ENCODE measurements at regions not wholly inside any gene's neighbourhood (a gene's known extent, or its start where the extent isn't known, plus 50 kb on each side); places are given as distances from the start of the nearest gene placed in this dataset.
"Not testable (repeated sequence)": the region's sequence is repeated elsewhere in the genome, so short reads cannot be mapped to it uniquely, and the experiment has no call there.

GRCh38 chr14:21781543-21781942 lies 107.9 kb upstream of the OR4E1 start:
- no peak for DNase-seq (ENCODE audit: low read depth)
- no peak overlapping the region for H3K4me3 ChIP-seq (ENCODE audit: control insufficient read depth, low read depth, low read length)
- TF ChIP-seq CTCF (IDR thresholded peaks at IDR 0.05; ENCODE audit: control insufficient read depth, insufficient read depth, low read depth, low read length, missing control alignments), result no peak

GRCh38 chr14:21780429-21781084 lies 106.9 kb upstream of the OR4E1 start:
- no peak for TF ChIP-seq CTCF (IDR thresholded peaks at IDR 0.05; ENCODE audit: control insufficient read depth, insufficient read depth, low read depth, low read length, missing control alignments)
- no peak for DNase-seq (ENCODE audit: low read depth)
- no peak overlapping the region for H3K4me3 ChIP-seq (ENCODE audit: control insufficient read depth, low read depth, low read length)

DNA sequence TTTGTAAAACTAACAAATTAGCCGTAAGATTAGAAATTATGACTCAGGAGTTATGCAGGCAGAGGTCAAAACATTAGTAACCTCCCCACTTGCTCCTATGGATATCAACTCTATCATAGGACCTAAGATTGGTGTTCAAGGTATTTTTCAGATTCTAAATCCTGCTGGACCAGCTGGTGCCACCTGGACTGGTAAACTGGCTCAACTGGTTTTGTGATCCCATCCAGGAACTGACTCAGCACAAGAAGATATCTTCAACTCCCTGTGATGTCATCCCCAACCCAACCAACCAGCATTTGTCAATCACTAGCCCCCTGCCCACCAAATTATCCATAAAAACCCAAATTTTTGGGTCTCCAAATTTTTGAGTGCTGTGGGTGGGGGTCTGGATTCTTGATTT lies 98.1 kb upstream of the OR4E1 start:
- H3K4me3 ChIP-seq (ENCODE audit: control insufficient read depth, low read depth, low read length), result no peak overlapping the region

DNA sequence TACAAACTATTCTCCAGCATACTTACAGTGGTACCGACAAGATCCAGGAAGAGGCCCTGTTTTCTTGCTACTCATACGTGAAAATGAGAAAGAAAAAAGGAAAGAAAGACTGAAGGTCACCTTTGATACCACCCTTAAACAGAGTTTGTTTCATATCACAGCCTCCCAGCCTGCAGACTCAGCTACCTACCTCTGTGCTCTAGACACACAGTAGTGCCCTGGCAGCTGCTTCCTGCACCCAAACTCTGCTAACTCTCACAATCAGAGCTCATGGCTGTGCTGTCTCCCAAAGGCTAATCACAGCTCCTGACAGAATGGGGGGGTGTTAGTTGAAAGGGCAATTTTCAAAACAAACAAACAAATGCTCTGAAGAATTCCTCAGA lies 95.2 kb upstream of the OR4E1 start:
- H3K4me3 ChIP-seq (ENCODE audit: control insufficient read depth, low read depth, low read length), result no peak overlapping the region
- no peak for TF ChIP-seq CTCF (IDR thresholded peaks at IDR 0.05; ENCODE audit: control insufficient read depth, insufficient read depth, low read depth, low read length, missing control alignments)
- no peak for DNase-seq (ENCODE audit: low read depth)

More for the DNA sequence above, 98.1 kb upstream of the OR4E1 start:
- no peak for DNase-seq (ENCODE audit: low read depth)
- no peak for TF ChIP-seq CTCF (IDR thresholded peaks at IDR 0.05; ENCODE audit: control insufficient read depth, insufficient read depth, low read depth, low read length, missing control alignments)

GRCh38 chr14:21768116-21768874 lies 94.7 kb upstream of the OR4E1 start:
- DNase-seq (ENCODE audit: low read depth), result no peak
- TF ChIP-seq CTCF (IDR thresholded peaks at IDR 0.05; ENCODE audit: control insufficient read depth, insufficient read depth, low read depth, low read length, missing control alignments), result no peak
- no peak overlapping the region for H3K4me3 ChIP-seq (ENCODE audit: control insufficient read depth, low read depth, low read length)

DNA sequence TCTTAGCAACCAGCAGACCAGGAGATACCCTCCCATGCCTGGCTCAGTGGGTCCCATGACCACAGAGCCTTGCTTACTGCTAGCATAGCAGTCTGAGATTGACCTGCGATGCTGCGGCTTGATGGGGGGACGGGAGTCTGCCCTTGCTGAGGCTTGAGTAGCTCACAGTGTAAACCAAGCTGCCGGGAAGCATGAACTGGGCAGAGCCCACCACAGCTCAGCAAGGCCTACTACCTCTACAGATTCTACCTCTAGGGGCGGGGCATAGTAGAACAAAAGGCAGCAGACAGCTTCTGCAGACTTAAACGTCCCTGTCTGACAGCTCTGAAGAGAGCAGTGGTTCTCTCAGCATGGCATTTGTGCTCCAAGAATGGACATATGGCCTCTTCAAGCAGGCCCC lies 86.7 kb upstream of the OR4E1 start:
- not testable (repeated sequence) for DNase-seq (ENCODE audit: low read depth); H3K4me3 ChIP-seq (ENCODE audit: control insufficient read depth, low read depth, low read length)

- TF ChIP-seq CTCF (IDR thresholded peaks at IDR 0.05; ENCODE audit: control insufficient read depth, insufficient read depth, low read depth, low read length, missing control alignments), result no peak
- no peak for DNase-seq (ENCODE audit: low read depth)
- H3K4me3 ChIP-seq (ENCODE audit: control insufficient read depth, low read depth, low read length), result no peak overlapping the region
These were observed 75.8 kb upstream of the OR4E1 start for GRCh38 chr14:21749306-21749868.

Measured in AG09309 (cell line).